Trophoblast cell (in vitro differentiated cells and primary cell): ENCODE measurements at regions not wholly inside any gene's neighbourhood (a gene's known extent, or its start where the extent isn't known, plus 50 kb on each side); places are given as distances from the start of the nearest gene placed in this dataset.

Experiments
- DNase-seq, 2 donors: peaks; one replicate each; pipeline ENCODE4 v3.0.0-alpha.2; 2016
- H2AFZ ChIP-seq: 2 replicates; pipeline ENCODE4 v1.6.1; 2013; ENCODE audit warnings: low read length, moderate library complexity, mild to moderate bottlenecking; ENCODE audit not compliant: insufficient read depth, poor library complexity
- H2AK5ac ChIP-seq: 2 replicates; pipeline ENCODE4 v1.6.1; 2013; ENCODE audit warnings: mild to moderate bottlenecking, low read length
- H2BK120ac ChIP-seq: 2 replicates; pipeline ENCODE4 v1.6.1; 2013; ENCODE audit warnings: low read length, mild to moderate bottlenecking, moderate library complexity; ENCODE audit not compliant: insufficient read depth, poor library complexity
- H2BK12ac ChIP-seq: 2 replicates; pipeline ENCODE4 v1.6.1; 2013; ENCODE audit warnings: mild to moderate bottlenecking, low read length, moderate library complexity
- H2BK5ac ChIP-seq: 2 replicates; pipeline ENCODE4 v1.6.1; 2013; ENCODE audit warnings: low read length, low read depth, moderate library complexity, mild to moderate bottlenecking; ENCODE audit not compliant: poor library complexity
- H3K14ac ChIP-seq: 2 replicates; pipeline ENCODE4 v1.6.1; 2013; ENCODE audit warnings: mild to moderate bottlenecking, low read length
- H3K18ac ChIP-seq: 2 replicates; pipeline ENCODE4 v1.6.1; 2013; ENCODE audit warnings: mild to moderate bottlenecking, low read length
- H3K23ac ChIP-seq: 2 replicates; pipeline ENCODE4 v1.6.1; 2013; ENCODE audit warnings: low read length
- H3K27ac ChIP-seq: 2 replicates; pipeline ENCODE4 v1.5.1; 2013; ENCODE audit warnings: low read depth, mild to moderate bottlenecking, inconsistent platforms, low read length, moderate library complexity
- H3K27me3 ChIP-seq: 2 replicates; pipeline ENCODE4 v1.6.1; 2013; ENCODE audit warnings: inconsistent platforms, mild to moderate bottlenecking, low read length, moderate library complexity; ENCODE audit not compliant: insufficient read depth
- H3K36me3 ChIP-seq, 2 experiments: 1 replicate in 1 of 2; 2 replicates in 1 of 2; pipeline ENCODE4 v1.6.1; 2013; ENCODE audit warnings: low read length in 2 of 2, mild to moderate bottlenecking in 2 of 2, moderate library complexity in 1 of 2; ENCODE audit not compliant: insufficient read depth in 2 of 2, control insufficient read depth in 1 of 2
- H3K4ac ChIP-seq: 2 replicates; pipeline ENCODE4 v1.6.1; 2013; ENCODE audit warnings: low read depth, mild to moderate bottlenecking, low read length, moderate library complexity
- H3K4me1 ChIP-seq, 2 experiments: 1 replicate in 1 of 2; 2 replicates in 1 of 2; pipeline ENCODE4 v1.6.1; 2013; ENCODE audit warnings: low read length in 2 of 2, mild to moderate bottlenecking in 2 of 2, moderate library complexity in 1 of 2; ENCODE audit not compliant: insufficient read depth in 2 of 2, control insufficient read depth in 1 of 2
- H3K4me2 ChIP-seq: 2 replicates; pipeline ENCODE4 v1.6.1; 2013; ENCODE audit warnings: inconsistent platforms, mild to moderate bottlenecking, low read length, moderate library complexity
- H3K4me3 ChIP-seq: 2 replicates; pipeline ENCODE4 v1.5.1; 2013; ENCODE audit warnings: mild to moderate bottlenecking, low read depth, low read length, inconsistent platforms
- H3K79me1 ChIP-seq: one replicate; pipeline ENCODE4 v1.6.1; 2013; ENCODE audit warnings: low read length
- H3K79me2 ChIP-seq: 2 replicates; pipeline ENCODE4 v1.6.1; 2013; ENCODE audit warnings: low read length, mild to moderate bottlenecking; ENCODE audit not compliant: control insufficient read depth, insufficient read depth, poor library complexity
- H3K9ac ChIP-seq: 2 replicates; pipeline ENCODE4 v1.6.1; 2013; ENCODE audit warnings: mild to moderate bottlenecking, low read length
- H3K9me3 ChIP-seq: 2 replicates; pipeline ENCODE4 v1.6.1; 2013; ENCODE audit warnings: low read depth, mild to moderate bottlenecking, control low read depth, inconsistent platforms, low read length; ENCODE audit not compliant: insufficient read depth
- H4K12ac ChIP-seq: 2 replicates; pipeline ENCODE4 v1.6.1; 2013; ENCODE audit warnings: low read depth, mild to moderate bottlenecking, low read length, moderate library complexity
- H4K8ac ChIP-seq: 2 replicates; pipeline ENCODE4 v1.6.1; 2013; ENCODE audit warnings: low read depth, mild to moderate bottlenecking, low read length, moderate library complexity
- H4K91ac ChIP-seq: one replicate; pipeline ENCODE4 v1.6.1; 2013; ENCODE audit warnings: low read depth, mild to moderate bottlenecking, low read length, moderate library complexity
- WGBS: extraction: QIAGEN DNeasy Blood & Tissue Kit; methylation state at CpG from one replicate; pipeline ENCODE4 v1.1.7; 2013; ENCODE audit warnings: missing lambda C conversion rate; ENCODE audit not compliant: insufficient read length, insufficient coverage; ENCODE audit errors: extremely low coverage; 5-methylcytosine and 5-hydroxymethylcytosine counted together

DNA sequence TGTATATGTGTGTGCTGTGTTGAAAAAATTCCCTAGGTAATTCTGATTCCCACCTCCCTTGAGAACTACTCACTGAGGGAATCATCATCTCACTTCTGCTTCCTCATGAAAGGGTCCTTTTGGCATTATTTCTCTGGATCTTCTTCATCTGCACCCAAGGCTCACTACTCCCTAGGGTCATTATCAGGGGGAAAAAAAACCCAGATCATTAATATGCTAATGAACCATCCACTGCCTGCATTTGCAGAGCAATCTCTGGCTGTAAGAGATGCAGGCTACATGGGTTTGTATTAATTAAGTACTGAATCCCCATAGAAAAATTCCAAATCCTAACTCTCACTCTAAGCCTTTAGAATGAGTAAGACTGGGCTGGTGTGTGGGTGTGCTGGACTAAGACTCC, 68.0 kb upstream of the IGFBP5 start:
- Histone ChIP-seq H3K4me1 (peaks cover 12 to 22% of the 10 kb centered on the region in 2 experiments), H3K79me1 (peaks cover 8% of the 10 kb centered on the region), H3K4ac (peak overlapping the region; percentile 13), H2AK5ac (no peak overlapping the region), H4K12ac (no peak overlapping the region), H3K36me3 (no peaks in the 10 kb centered on the region), H3K18ac (peak overlapping the region; percentile 13), H3K14ac (peak overlapping the region; percentile 16), H3K79me2 (no peaks in the 10 kb centered on the region), H2BK12ac (peak overlapping the region; percentile 21), H3K9ac (peak overlapping the region; percentile 17), H3K9me3 (no peaks in the 10 kb centered on the region), H3K4me2 (no peak overlapping the region), H3K27me3 (no peaks in the 10 kb centered on the region), H3K23ac (no peak overlapping the region), H2BK120ac (peak overlapping the region; percentile 59), H3K27ac (peak overlapping the region; percentile 14), H4K91ac (peak overlapping the region; percentile 74), H2AFZ (no peak overlapping the region), H3K4me3 (no peak overlapping the region), H4K8ac (no peak overlapping the region), H2BK5ac (peak overlapping the region; percentile 18)
- DNase-seq, result no peak

GRCh38 chr2:216761809-216762208, 66.5 kb upstream of the IGFBP5 start:
- Histone ChIP-seq H2AFZ (no peak overlapping the region), H2BK5ac (no peak overlapping the region), H3K36me3 (no peaks in the 10 kb centered on the region), H3K14ac (no peak overlapping the region), H4K91ac (no peak overlapping the region), H3K4me1 (peaks cover 12 to 26% of the 10 kb centered on the region in 2 experiments), H3K79me1 (peaks cover 9% of the 10 kb centered on the region), H3K4me2 (no peak overlapping the region), H3K9ac (no peak overlapping the region), H4K12ac (no peak overlapping the region), H2BK120ac (no peak overlapping the region), H3K23ac (no peak overlapping the region), H3K4ac (no peak overlapping the region), H3K27me3 (no peaks in the 10 kb centered on the region), H2BK12ac (no peak overlapping the region), H3K79me2 (no peaks in the 10 kb centered on the region), H4K8ac (no peak overlapping the region), H3K9me3 (no peaks in the 10 kb centered on the region), H3K18ac (no peak overlapping the region), H3K4me3 (no peak overlapping the region), H2AK5ac (no peak overlapping the region), H3K27ac (no peak overlapping the region)
- DNase-seq, result no peak
- no CpG with 5 or more reads among the region's 3 CpGs for WGBS

GRCh38 chr2:216761133-216761532, 65.8 kb upstream of the IGFBP5 start:
- H3K27me3 ChIP-seq, result no peaks in the 10 kb centered on the region
- H3K4me1 ChIP-seq, result peaks cover 15 to 29% of the 10 kb centered on the region in 2 experiments
- no peak overlapping the region for H3K9ac ChIP-seq
- DNase-seq, result no peak
- H3K27ac ChIP-seq, result no peak overlapping the region
- no peak overlapping the region for H3K4me2 ChIP-seq
- H3K18ac ChIP-seq, result no peak overlapping the region
- no peaks in the 10 kb centered on the region for H3K36me3 ChIP-seq
- H3K9me3 ChIP-seq, result no peaks in the 10 kb centered on the region
- peaks cover 11% of the 10 kb centered on the region for H3K79me1 ChIP-seq
- no CpG with 5 or more reads among the region's 1 CpG for WGBS
- no peak overlapping the region for H2AK5ac ChIP-seq
- H3K23ac ChIP-seq, result no peak overlapping the region
- no peak overlapping the region for H4K91ac ChIP-seq
- H2BK12ac ChIP-seq, result no peak overlapping the region
- no peak overlapping the region for H3K4me3 ChIP-seq
- no peak overlapping the region for H3K4ac ChIP-seq
- no peak overlapping the region for H2BK5ac ChIP-seq
- no peak overlapping the region for H2AFZ ChIP-seq
- no peak overlapping the region for H4K12ac ChIP-seq
- H4K8ac ChIP-seq, result no peak overlapping the region
- H3K14ac ChIP-seq, result no peak overlapping the region
- no peak overlapping the region for H2BK120ac ChIP-seq
- peaks cover 3% of the 10 kb centered on the region for H3K79me2 ChIP-seq

- no peak overlapping the region for H3K9ac ChIP-seq
- H4K8ac ChIP-seq, result peak overlapping the region; percentile 37
- peaks cover 4% of the 10 kb centered on the region for H3K79me2 ChIP-seq
- peaks cover 3% of the 10 kb centered on the region for H3K9me3 ChIP-seq
- H3K4me3 ChIP-seq, result no peak overlapping the region
- peak overlapping the region; percentile 57 for H2BK12ac ChIP-seq
- H3K23ac ChIP-seq, result no peak overlapping the region
- no peak overlapping the region for H2AFZ ChIP-seq
- peak overlapping the region; percentile 45 for H4K91ac ChIP-seq
- H4K12ac ChIP-seq, result no peak overlapping the region
- peak overlapping the region; percentile 26 for H2BK120ac ChIP-seq
- H3K27ac ChIP-seq, result no peak overlapping the region
- DNase-seq, result no peak
- H3K14ac ChIP-seq, result no peak overlapping the region
- H2BK5ac ChIP-seq, result no peak overlapping the region
- H3K4me2 ChIP-seq, result no peak overlapping the region
- no peaks in the 10 kb centered on the region for H3K36me3 ChIP-seq
- H3K18ac ChIP-seq, result no peak overlapping the region
- H2AK5ac ChIP-seq, result no peak overlapping the region
- no peak overlapping the region for H3K4ac ChIP-seq
- peaks cover 11 to 23% of the 10 kb centered on the region in 2 experiments for H3K4me1 ChIP-seq
- no CpG with 5 or more reads among the region's 8 CpGs for WGBS
- no peaks in the 10 kb centered on the region for H3K27me3 ChIP-seq
- H3K79me1 ChIP-seq, result peaks cover 10% of the 10 kb centered on the region
Measured at GRCh38 chr2:216758256-216759155, 63.2 kb upstream of the IGFBP5 start.
